T-cell (primary cell): ENCODE measurements at regions not wholly inside any gene's neighbourhood (a gene's known extent, or its start where the extent isn't known, plus 50 kb on each side); places are given as distances from the start of the nearest gene placed in this dataset.

Source experiments
- ATAC-seq, 4 experiments: fragments of 200-7000 bp in 3 of 4; fragments of 150-1000 bp in 1 of 4; cut with Tn5 transposase; replicated peaks in 1 of 4; 1 replicate in 3 of 4; 2 replicates in 1 of 4; pipeline ENCODE4 v1.10.0; 2021; ENCODE audit warnings: moderate library complexity in 3 of 4, mild to moderate bottlenecking in 2 of 4, moderate number of reproducible peaks in 1 of 4
- CTCF ChIA-PET, 2 donors: fragments of 300-600 bp; sonication (Branson Sonifier 250); formaldehyde crosslinking; loops; one replicate each; lab custom pipeline; 2022; ENCODE audit warnings: antibody characterized with exemption in 2 of 2; lab: Charles Lee
- POLR2A ChIA-PET, 2 donors: fragments of 300-600 bp; sonication (Branson Sonifier 250); formaldehyde crosslinking; loops; one replicate each; lab custom pipeline; 2022; ENCODE audit warnings: antibody characterized with exemption in 2 of 2; lab: Charles Lee
- DNase-seq, 35 experiments: peaks; one replicate each; pipeline versions ENCODE4 v3.0.0 to v3.0.0-alpha.2; 2013 to 2023
- H3K27ac ChIP-seq: one replicate; pipeline ENCODE4 v1.5.1; 2013; ENCODE audit warnings: low read length
- H3K27me3 ChIP-seq, 2 experiments: replicated peaks in 1 of 2; 1 replicate in 1 of 2; 2 replicates in 1 of 2; pipeline versions ENCODE4 v1.6.1 to v1.7.0; 2013; ENCODE audit warnings: low read length in 1 of 2, mixed read lengths in 1 of 2; ENCODE audit not compliant: control insufficient read depth in 2 of 2, insufficient read depth in 2 of 2; ENCODE audit errors: extremely low read depth in 1 of 2
- H3K36me3 ChIP-seq, 2 donors: 1 replicate in 1 of 2; 2 replicates in 1 of 2; pipeline versions ENCODE4 v1.6.1 to v1.7.0; 2013; ENCODE audit warnings: low read length in 1 of 2; ENCODE audit not compliant: control insufficient read depth in 2 of 2, insufficient read depth in 1 of 2; ENCODE audit errors: extremely low read depth in 1 of 2
- H3K4me1 ChIP-seq, 2 experiments: 1 replicate in 1 of 2; 2 replicates in 1 of 2; pipeline versions ENCODE4 v1.6.1 to v1.7.0; 2013; ENCODE audit warnings: low read length in 2 of 2, mixed read lengths in 1 of 2; ENCODE audit not compliant: insufficient read depth in 2 of 2, control insufficient read depth in 1 of 2; ENCODE audit errors: extremely low read depth in 1 of 2
- H3K4me3 ChIP-seq, 2 donors: 1 replicate in 1 of 2; 2 replicates in 1 of 2; pipeline versions ENCODE4 v1.5.1 to v1.7.0; 2013; ENCODE audit warnings: mild to moderate bottlenecking in 2 of 2, low read length in 1 of 2, moderate library complexity in 1 of 2; ENCODE audit not compliant: control insufficient read depth in 1 of 2; ENCODE audit errors: extremely low read depth in 1 of 2
- H3K9me3 ChIP-seq: 2 replicates; pipeline ENCODE4 v1.7.0; 2013
- H3K27ac Mint-ChIP-seq, 2 donors: one replicate each; pipeline ENCODE4 v1.8.0; 2020 to 2021; ENCODE audit warnings: mild to moderate bottlenecking in 2 of 2, mixed read lengths in 2 of 2
- H3K27me3 Mint-ChIP-seq, 2 donors: one replicate each; pipeline ENCODE4 v1.8.0; 2021 to 2022; ENCODE audit warnings: mixed read lengths in 2 of 2
- H3K36me3 Mint-ChIP-seq: one replicate; pipeline ENCODE4 v1.8.0; 2021; ENCODE audit warnings: mixed read lengths
- H3K4me1 Mint-ChIP-seq, 3 donors: one replicate each; pipeline ENCODE4 v1.8.0; 2020 to 2022; ENCODE audit warnings: mixed read lengths in 3 of 3, mild to moderate bottlenecking in 1 of 3
- H3K4me3 Mint-ChIP-seq, 3 donors: one replicate each; pipeline ENCODE4 v1.8.0; 2020 to 2022; ENCODE audit warnings: mild to moderate bottlenecking in 3 of 3, mixed read lengths in 3 of 3, moderate library complexity in 3 of 3
- H3K9me3 Mint-ChIP-seq, 3 donors: one replicate each; pipeline ENCODE4 v1.8.0; 2020 to 2022; ENCODE audit warnings: mixed read lengths in 3 of 3
- WGBS: methylation state at CpG from one replicate; pipeline ENCODE4 v1.1.5; 2013; ENCODE audit warnings: missing lambda C conversion rate; ENCODE audit not compliant: insufficient coverage; 5-methylcytosine and 5-hydroxymethylcytosine counted together

GRCh38 chr16:22732400-22732799, 81.6 kb upstream of the HS3ST2 start:
- ChIA-PET CTCF (no interaction called here), POLR2A (no interaction called here)
- Histone ChIP-seq H3K4me3 (no peak overlapping the region), H3K36me3 (no peaks in the 10 kb centered on the region), H3K27me3 (peaks cover 0 to 3% of the 10 kb centered on the region in 2 experiments), H3K27ac (no peak overlapping the region), H3K4me1 (no peaks in the 10 kb centered on the region), H3K9me3 (no peaks in the 10 kb centered on the region)
- no peak for ATAC-seq
- WGBS: 100% methylated on average over 1 of the region's 2 CpGs
- H3K27ac Mint-ChIP-seq: no peak overlapping the region
- H3K4me1 Mint-ChIP-seq: no peaks in the 10 kb centered on the region
- no peak for DNase-seq
- H3K27me3 Mint-ChIP-seq: peaks cover 9 to 29% of the 10 kb centered on the region in 2 donors
- H3K4me3 Mint-ChIP-seq: no peak overlapping the region
- no peaks in the 10 kb centered on the region for H3K36me3 Mint-ChIP-seq
- no peaks in the 10 kb centered on the region for H3K9me3 Mint-ChIP-seq

GRCh38 chr16:22732959-22733358, 81.0 kb upstream of the HS3ST2 start:
- CTCF ChIA-PET: no interaction called here
- DNase-seq: no peak
- H3K9me3 ChIP-seq: no peaks in the 10 kb centered on the region
- no peaks in the 10 kb centered on the region for H3K36me3 Mint-ChIP-seq
- POLR2A ChIA-PET: no interaction called here
- H3K27me3 Mint-ChIP-seq: peaks cover 7 to 29% of the 10 kb centered on the region in 2 donors
- no peaks in the 10 kb centered on the region for H3K4me1 ChIP-seq
- H3K4me3 ChIP-seq: no peak overlapping the region
- ATAC-seq: no peak
- H3K4me1 Mint-ChIP-seq: no peaks in the 10 kb centered on the region
- peaks cover 0 to 3% of the 10 kb centered on the region in 2 experiments for H3K27me3 ChIP-seq
- H3K4me3 Mint-ChIP-seq: no peak overlapping the region
- 63% methylated on average over 1 of the region's 4 CpGs for WGBS
- H3K36me3 ChIP-seq: no peaks in the 10 kb centered on the region
- H3K27ac ChIP-seq: no peak overlapping the region
- H3K27ac Mint-ChIP-seq: no peak overlapping the region
- no peaks in the 10 kb centered on the region for H3K9me3 Mint-ChIP-seq

GRCh38 chr16:22734368-22734767, 79.6 kb upstream of the HS3ST2 start:
- peaks cover 0 to 3% of the 10 kb centered on the region in 2 experiments for H3K27me3 ChIP-seq
- H3K4me3 ChIP-seq: no peak overlapping the region
- ATAC-seq (no peak), DNase-seq (no peak)
- H3K4me1 Mint-ChIP-seq: no peaks in the 10 kb centered on the region
- WGBS: 58% methylated on average over 12 of the region's 12 CpGs
- no peaks in the 10 kb centered on the region for H3K9me3 ChIP-seq
- H3K9me3 Mint-ChIP-seq: no peaks in the 10 kb centered on the region
- peaks cover 8 to 20% of the 10 kb centered on the region in 2 donors for H3K27me3 Mint-ChIP-seq
- ChIA-PET CTCF (no interaction called here), POLR2A (no interaction called here)
- no peak overlapping the region for H3K27ac Mint-ChIP-seq
- no peak overlapping the region for H3K4me3 Mint-ChIP-seq
- H3K36me3 Mint-ChIP-seq: no peaks in the 10 kb centered on the region
- no peaks in the 10 kb centered on the region for H3K4me1 ChIP-seq
- no peak overlapping the region for H3K27ac ChIP-seq
- no peaks in the 10 kb centered on the region for H3K36me3 ChIP-seq

- Mint-ChIP-seq H3K4me1 (no peaks in the 10 kb centered on the region), H3K9me3 (no peaks in the 10 kb centered on the region), H3K4me3 (no peak overlapping the region), H3K27me3 (peaks cover 8 to 24% of the 10 kb centered on the region in 2 donors), H3K27ac (no peak overlapping the region), H3K36me3 (no peaks in the 10 kb centered on the region)
- Histone ChIP-seq H3K27me3 (peaks cover 0 to 3% of the 10 kb centered on the region in 2 experiments), H3K4me1 (no peaks in the 10 kb centered on the region), H3K36me3 (no peaks in the 10 kb centered on the region), H3K27ac (no peak overlapping the region), H3K4me3 (no peak overlapping the region), H3K9me3 (no peaks in the 10 kb centered on the region)
- DNase-seq (no peak), ATAC-seq (no peak)
- POLR2A ChIA-PET: no interaction called here
- no CpG with 5 or more reads among the region's 1 CpG for WGBS
- CTCF ChIA-PET: interaction anchor here in 1 of 2 donors (0.5 kb wide), 1 partner anchor 199 kb away, joined by 4 read pairs; no protein-coding TSS in a partner anchor
These were observed 77.2 kb upstream of the HS3ST2 start for GRCh38 chr16:22736791-22737190.

GRCh38 chr16:22739077-22739476, 74.9 kb upstream of the HS3ST2 start:
- Histone ChIP-seq H3K4me3 (no peak overlapping the region), H3K9me3 (no peaks in the 10 kb centered on the region), H3K27ac (no peak overlapping the region), H3K27me3 (peaks cover 0 to 3% of the 10 kb centered on the region in 2 experiments), H3K36me3 (no peaks in the 10 kb centered on the region), H3K4me1 (no peaks in the 10 kb centered on the region)
- Mint-ChIP-seq H3K9me3 (peaks cover 3 to 9% (median 6%) of the 10 kb centered on the region in 3 donors), H3K4me3 (no peak overlapping the region), H3K27me3 (peaks cover 10 to 16% of the 10 kb centered on the region in 2 donors), H3K27ac (no peak overlapping the region), H3K36me3 (no peaks in the 10 kb centered on the region), H3K4me1 (no peaks in the 10 kb centered on the region)
- ChIA-PET CTCF (interaction anchor here in 1 of 2 donors (0.7 kb wide), 1 partner anchor 36 kb away, joined by 3 read pairs; no protein-coding TSS in a partner anchor), POLR2A (no interaction called here)
- ATAC-seq (no peak), DNase-seq (no peak)
- WGBS: 100% methylated on average over 1 of the region's 3 CpGs

- no peak overlapping the region for H3K27ac Mint-ChIP-seq
- no CpG with 5 or more reads among the region's 4 CpGs for WGBS
- H3K4me3 Mint-ChIP-seq: no peak overlapping the region
- H3K4me3 ChIP-seq: no peak overlapping the region
- CTCF ChIA-PET: no interaction called here
- peaks cover 8 to 25% (median 12%) of the 10 kb centered on the region in 3 donors for H3K9me3 Mint-ChIP-seq
- H3K27ac ChIP-seq: no peak overlapping the region
- H3K36me3 ChIP-seq: no peaks in the 10 kb centered on the region
- DNase-seq: no peak
- POLR2A ChIA-PET: no interaction called here
- H3K36me3 Mint-ChIP-seq: no peaks in the 10 kb centered on the region
- H3K27me3 Mint-ChIP-seq: peaks cover 29% of the 10 kb centered on the region in 2 donors
- no peaks in the 10 kb centered on the region for H3K4me1 Mint-ChIP-seq
- ATAC-seq: no peak
- no peaks in the 10 kb centered on the region for H3K27me3 ChIP-seq
- H3K4me1 ChIP-seq: no peaks in the 10 kb centered on the region
- no peaks in the 10 kb centered on the region for H3K9me3 ChIP-seq
These were observed 70.6 kb upstream of the HS3ST2 start for GRCh38 chr16:22743401-22743800.
